ENCODE measurements at regions not wholly inside any gene's neighbourhood (a gene's known extent, or its start where the extent isn't known, plus 50 kb on each side); places are given as distances from the start of the nearest gene placed in this dataset.

- TF ChIP-seq POLR2A (IDR thresholded peaks at IDR 0.05; ENCODE audit: low read length), result no peak
- TF ChIP-seq GATA1 (IDR thresholded peaks at IDR 0.05; ENCODE audit: low read depth, low read length), result no peak
These were observed 385.9 kb downstream of the MFSD1 start for GRCh38 chr3:159187706-159188105.

Measured in erythroblast (primary cell).